Heart left ventricle (tissue), 16 donors: ENCODE measurements at regions not wholly inside any gene's neighbourhood (a gene's known extent, or its start where the extent isn't known, plus 50 kb on each side); places are given as distances from the start of the nearest gene placed in this dataset.
"Not testable (repeated sequence)": the region's sequence is repeated elsewhere in the genome, so short reads cannot be mapped to it uniquely, and the experiment has no call there.

Source experiments
- ATAC-seq, 4 donors: fragments of 200-7000 bp; cut with Tn5 transposase; one replicate each; pipeline ENCODE4 v1.9.1; 2020 to 2022; ENCODE audit warnings: moderate library complexity in 4 of 4, mild to moderate bottlenecking in 3 of 4, moderate number of reproducible peaks in 1 of 4
- DNase-seq, 5 donors: peaks; one replicate each; pipeline ENCODE4 v3.0.0-alpha.2; 2020
- H3K27ac ChIP-seq, 12 donors: fragments of 200-600 bp; sonication (generic) in 4 of 12; one replicate each; pipeline versions ENCODE4 v1.5.0 to v1.8.0; 2016 to 2022; ENCODE audit warnings: mild to moderate bottlenecking in 2 of 12
- H3K27me3 ChIP-seq, 9 donors: fragments of 200-600 bp; sonication (generic) in 2 of 9; one replicate each; pipeline versions ENCODE4 v1.5.1 to v1.8.0; 2016 to 2022; ENCODE audit warnings: mild to moderate bottlenecking in 3 of 9
- H3K36me3 ChIP-seq, 9 donors: fragments of 200-600 bp; sonication (generic) in 2 of 9; one replicate each; pipeline versions ENCODE4 v1.5.0 to v1.8.0; 2018 to 2022; ENCODE audit warnings: mild to moderate bottlenecking in 2 of 9
- H3K4me1 ChIP-seq, 12 donors: fragments of 200-600 bp; sonication (generic) in 4 of 12; one replicate each; pipeline versions ENCODE4 v1.5.0 to v1.8.0; 2016 to 2022; ENCODE audit warnings: mild to moderate bottlenecking in 3 of 12
- H3K4me3 ChIP-seq, 12 donors: fragments of 200-600 bp; sonication (generic) in 4 of 12; one replicate each; pipeline versions ENCODE4 v1.5.0 to v1.8.0; 2017 to 2022; ENCODE audit warnings: mild to moderate bottlenecking in 9 of 12, moderate library complexity in 4 of 12
- H3K9me3 ChIP-seq, 12 donors: fragments of 200-600 bp; sonication (generic) in 4 of 12; one replicate each; pipeline versions ENCODE4 v1.5.0 to v1.8.0; 2016 to 2022; ENCODE audit warnings: mild to moderate bottlenecking in 1 of 12
- POLR2A ChIP-seq, 2 donors: fragments of 450-650 bp; IDR thresholded peaks; one replicate each; pipeline ENCODE4 v1.6.1; 2017; ENCODE audit warnings: antibody characterized with exemption in 2 of 2, mild to moderate bottlenecking in 2 of 2, moderate library complexity in 2 of 2
- WGBS, 4 donors: extraction: QIAGEN DNeasy Blood & Tissue Kit in 2 of 4; methylation state at CpG; one replicate each; pipeline versions ENCODE4 v1.1.5 to v1.1.7; 2013 to 2018; 5-methylcytosine and 5-hydroxymethylcytosine counted together
- intact Hi-C, 10 donors: fragments of 100-400 bp; cut with DNase I; formaldehyde crosslinking; loops; one replicate each; pipeline versions ENCODE4 v1.11.1 to v1.14.2; 2022
- TF ChIP-seq, protein P1 (sequence below), 12 donors: fragments of 200-600 bp; sonication (generic) in 4 of 12; IDR thresholded peaks; one replicate each; pipeline versions ENCODE4 v1.5.0 to v1.8.0; 2018 to 2022; ENCODE audit warnings: antibody characterized with exemption in 12 of 12, mild to moderate bottlenecking in 5 of 12
- donor health status: ischemic (EF 13 %, LVEDD 7.1; RV severe dilation, severe dysfunction).
- donor health status: healthy with polysubstance abuse.
- donor health status: DM: no; HTN: yes; CAD: no.
- donor health status: DM: no; HTN: no; CAD: no.
- donor health status: ischemic (EF 25% LVEDD 6.9; RV normal size, moderate dysfunction).
- donor health status: ischemic (EF 25% LVEDD 5.7; RV mildly dilated, moderate dysfunction).
- donor health status: healthy.
- donor health status: DM: yes; HTN: yes; CAD: no.
- donor health status: ischemic (EF 35%, LVEDD 5.7; RV mildly dilated, moderate dysfunction).
- donor health status: nonischemic (EF 11% LVEDD 7.7; RV severe dilation, severe dysfunction).
- donor health status: DM: yes; HTN: yes; CAD: no.
- donor health status: PGD.
- donor health status: ischemic (EF 29% LVEDD 5.4; RV normal size, mild dysfunction).
- donor health status: nonischemic (EF 23%, LVEDD 6.1; RV moderate dilation, normal function).

- H3K4me1 ChIP-seq = peaks cover 0 to 19% (median 2%) of the 10 kb centered on the region in 12 donors
- H3K27ac ChIP-seq = no peak overlapping the region
- H3K36me3 ChIP-seq = no peaks in the 10 kb centered on the region
- peaks cover 0 to 4% (median 0%) of the 10 kb centered on the region in 12 donors for H3K9me3 ChIP-seq
- 88 to 91% (median 90%) methylated on average over 4 of the region's 4 CpGs for WGBS, 4 donors
- no peak overlapping the region for H3K4me3 ChIP-seq
- no peak for DNase-seq
- TF ChIP-seq, protein P1, sequence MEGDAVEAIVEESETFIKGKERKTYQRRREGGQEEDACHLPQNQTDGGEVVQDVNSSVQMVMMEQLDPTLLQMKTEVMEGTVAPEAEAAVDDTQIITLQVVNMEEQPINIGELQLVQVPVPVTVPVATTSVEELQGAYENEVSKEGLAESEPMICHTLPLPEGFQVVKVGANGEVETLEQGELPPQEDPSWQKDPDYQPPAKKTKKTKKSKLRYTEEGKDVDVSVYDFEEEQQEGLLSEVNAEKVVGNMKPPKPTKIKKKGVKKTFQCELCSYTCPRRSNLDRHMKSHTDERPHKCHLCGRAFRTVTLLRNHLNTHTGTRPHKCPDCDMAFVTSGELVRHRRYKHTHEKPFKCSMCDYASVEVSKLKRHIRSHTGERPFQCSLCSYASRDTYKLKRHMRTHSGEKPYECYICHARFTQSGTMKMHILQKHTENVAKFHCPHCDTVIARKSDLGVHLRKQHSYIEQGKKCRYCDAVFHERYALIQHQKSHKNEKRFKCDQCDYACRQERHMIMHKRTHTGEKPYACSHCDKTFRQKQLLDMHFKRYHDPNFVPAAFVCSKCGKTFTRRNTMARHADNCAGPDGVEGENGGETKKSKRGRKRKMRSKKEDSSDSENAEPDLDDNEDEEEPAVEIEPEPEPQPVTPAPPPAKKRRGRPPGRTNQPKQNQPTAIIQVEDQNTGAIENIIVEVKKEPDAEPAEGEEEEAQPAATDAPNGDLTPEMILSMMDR (IDR thresholded peaks at IDR 0.05) = no peak
- no peak for TF ChIP-seq POLR2A (IDR thresholded peaks at IDR 0.05)
- H3K27me3 ChIP-seq = no peaks in the 10 kb centered on the region
- no peak for ATAC-seq
- intact Hi-C loops = no loop called here
Observed at GRCh38 chr3:197365586-197365985, 67.2 kb upstream of the DLG1 start.

- intact Hi-C loops = no loop called here
- Histone ChIP-seq H3K36me3 (no peaks in the 10 kb centered on the region), H3K27me3 (no peaks in the 10 kb centered on the region), H3K4me3 (no peak overlapping the region), H3K9me3 (peaks cover 0 to 14% (median 0%) of the 10 kb centered on the region in 12 donors), H3K4me1 (peaks cover 0 to 19% (median 2%) of the 10 kb centered on the region in 12 donors), H3K27ac (no peak overlapping the region)
- WGBS, 4 donors = 79 to 82% (median 80%) methylated on average over 9 of the region's 9 CpGs
- no peak for TF ChIP-seq POLR2A (IDR thresholded peaks at IDR 0.05)
- TF ChIP-seq, protein P1 (IDR thresholded peaks at IDR 0.05) = no peak
- DNase-seq = no peak
- peak in 2 of 4 donors; percentile 56 to 67 for ATAC-seq
Observed at GRCh38 chr3:197364410-197365071, 66.1 kb upstream of the DLG1 start.

DNA sequence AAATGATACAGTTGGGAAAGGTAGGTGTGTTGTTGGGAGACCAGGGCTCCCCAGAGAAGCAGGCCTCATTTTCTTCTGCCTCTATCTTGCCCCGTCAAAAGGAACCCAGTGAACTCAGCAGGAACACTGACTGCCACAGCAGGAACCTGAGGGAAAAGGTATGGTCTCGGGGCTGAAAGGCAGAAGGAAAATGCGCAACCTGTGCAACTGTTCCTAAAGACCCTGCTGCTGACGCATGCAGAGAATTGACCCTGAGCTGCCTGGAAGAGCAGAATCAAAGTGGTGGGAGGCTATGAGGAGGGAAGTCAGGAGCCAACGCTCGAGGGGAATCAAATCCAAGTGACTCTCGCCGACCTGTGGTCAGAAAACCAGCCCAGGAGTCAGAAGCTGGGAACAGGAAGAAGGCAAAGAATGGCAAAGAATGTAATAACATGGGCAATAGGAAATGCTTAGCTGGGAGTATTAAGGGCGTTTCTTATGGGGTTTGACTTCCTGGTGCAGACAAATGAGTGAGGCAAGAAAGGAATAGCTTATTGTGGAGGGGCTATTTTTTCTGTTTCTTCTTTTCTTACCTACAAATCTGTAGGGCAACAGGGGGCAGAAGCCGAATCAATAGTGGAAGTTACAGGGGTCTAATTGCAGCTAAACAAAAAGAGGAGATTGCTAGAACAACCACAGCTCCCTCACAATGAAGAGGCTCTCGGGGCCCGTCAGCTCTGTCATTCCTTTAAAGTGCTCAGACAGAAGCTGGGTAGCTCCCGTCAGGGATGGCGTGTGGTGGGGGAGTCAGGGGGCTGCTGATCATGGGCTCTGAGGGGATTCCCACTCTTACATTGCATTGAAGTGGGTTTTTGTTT is 65.4 kb upstream of the DLG1 start:
- WGBS, 4 donors = 81 to 85% (median 83%) methylated on average over 14 of the region's 14 CpGs
- Histone ChIP-seq H3K9me3 (peaks cover 0 to 17% (median 0%) of the 10 kb centered on the region in 12 donors), H3K27me3 (no peaks in the 10 kb centered on the region), H3K4me1 (peaks cover 0 to 19% (median 2%) of the 10 kb centered on the region in 12 donors), H3K36me3 (no peaks in the 10 kb centered on the region), H3K4me3 (no peak overlapping the region), H3K27ac (no peak overlapping the region)
- intact Hi-C loops = no loop called here
- DNase-seq (no peak), ATAC-seq (no peak)
- TF ChIP-seq, protein P1 (IDR thresholded peaks at IDR 0.05) = no peak
- no peak for TF ChIP-seq POLR2A (IDR thresholded peaks at IDR 0.05)

- no peaks in the 10 kb centered on the region for H3K36me3 ChIP-seq
- H3K27me3 ChIP-seq = no peaks in the 10 kb centered on the region
- no peak overlapping the region for H3K4me3 ChIP-seq
- H3K4me1 ChIP-seq = peaks cover 0 to 16% (median 2%) of the 10 kb centered on the region in 12 donors
- intact Hi-C loops = no loop called here
- peaks cover 0 to 17% (median 0%) of the 10 kb centered on the region in 12 donors for H3K9me3 ChIP-seq
- no peak overlapping the region for H3K27ac ChIP-seq
- DNase-seq (no peak), ATAC-seq (no peak)
- TF ChIP-seq, protein P1 (IDR thresholded peaks at IDR 0.05) = no peak
- no peak for TF ChIP-seq POLR2A (IDR thresholded peaks at IDR 0.05)
- 68 to 70% (median 69%) methylated on average over 2 of the region's 2 CpGs for WGBS, 4 donors
Observed at GRCh38 chr3:197362081-197362480, 63.7 kb upstream of the DLG1 start.

DNA sequence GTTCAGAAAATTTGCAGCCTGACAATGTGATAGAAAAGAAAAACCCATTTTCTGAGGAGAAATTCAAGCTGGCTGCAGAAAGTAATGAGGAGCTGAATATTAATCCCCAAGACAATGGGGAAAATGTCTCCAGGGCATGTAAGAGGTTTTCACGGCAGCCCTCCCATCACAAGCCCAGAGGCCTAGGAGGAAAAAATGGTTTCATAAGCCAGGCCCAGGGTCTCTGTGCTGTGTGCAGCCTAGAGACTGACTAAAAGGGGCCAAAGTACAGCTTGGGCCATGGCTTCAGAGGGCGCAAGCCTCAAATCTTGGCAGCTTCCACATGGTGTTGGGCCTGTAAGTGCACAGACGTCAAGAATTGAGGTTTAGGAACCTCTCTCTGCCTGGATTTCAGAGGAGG is 61.7 kb upstream of the DLG1 start:
- intact Hi-C loops, H3K4me3 ChIP-seq, DNase-seq, ATAC-seq, H3K36me3 ChIP-seq, H3K27me3 ChIP-seq, H3K27ac ChIP-seq: not testable (repeated sequence)
- H3K4me1 ChIP-seq = peaks cover 0 to 25% (median 8%) of the 10 kb centered on the region in 12 donors
- peaks cover 0 to 17% (median 0%) of the 10 kb centered on the region in 12 donors for H3K9me3 ChIP-seq
- 88 to 100% (median 93%) methylated on average over 3 of the region's 3 CpGs for WGBS, 4 donors

GRCh38 chr3:197359476-197359875 is 61.1 kb upstream of the DLG1 start:
- not testable (repeated sequence) for DNase-seq, ATAC-seq

More at GRCh38 chr3:197359476-197359875, 61.1 kb upstream of the DLG1 start:
- H3K27me3 ChIP-seq, H3K4me3 ChIP-seq, H3K36me3 ChIP-seq, H3K27ac ChIP-seq: not testable (repeated sequence)
- peaks cover 0 to 23% (median 13%) of the 10 kb centered on the region in 12 donors for H3K4me1 ChIP-seq
- intact Hi-C loops = loop anchor here in 2 of 10 donors (5.0 to 10.0 kb wide), 2 partner anchors 33 to 75 kb away; no protein-coding TSS in a partner anchor
- peaks cover 0 to 17% (median 0%) of the 10 kb centered on the region in 12 donors for H3K9me3 ChIP-seq
- 92 to 98% (median 94%) methylated on average over 3 of the region's 3 CpGs for WGBS, 4 donors
